ENCODE measurements at regions not wholly inside any gene's neighbourhood (a gene's known extent, or its start where the extent isn't known, plus 50 kb on each side); places are given as distances from the start of the nearest gene placed in this dataset.

- DNase-seq (ENCODE audit: low read depth) = no peak
Observed at GRCh38 chr5:87051502-87052113, 216.1 kb upstream of the RASA1 start.

DNA sequence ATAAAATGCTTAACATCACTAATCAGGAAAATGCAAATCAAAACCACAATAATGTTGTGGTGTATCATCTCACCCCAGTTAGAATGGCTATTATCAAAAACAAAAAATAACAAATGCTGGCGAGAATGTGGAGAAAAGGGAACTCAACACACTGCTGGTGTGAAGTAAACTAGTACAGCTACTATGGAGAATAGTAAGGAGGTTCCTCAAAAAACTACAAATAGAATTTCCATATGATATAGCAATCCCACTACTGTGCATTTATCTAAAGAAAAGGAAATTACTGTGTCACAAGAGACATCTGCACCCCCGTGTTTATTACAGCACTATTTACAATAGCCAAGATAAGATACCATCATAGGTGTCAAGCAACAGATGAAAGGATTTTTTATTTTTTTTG is 214.5 kb upstream of the RASA1 start:
- DNase-seq (ENCODE audit: low read depth) = no peak

- no peak for DNase-seq (ENCODE audit: low read depth)
Observed at GRCh38 chr5:87054821-87055220, 212.9 kb upstream of the RASA1 start.

DNA sequence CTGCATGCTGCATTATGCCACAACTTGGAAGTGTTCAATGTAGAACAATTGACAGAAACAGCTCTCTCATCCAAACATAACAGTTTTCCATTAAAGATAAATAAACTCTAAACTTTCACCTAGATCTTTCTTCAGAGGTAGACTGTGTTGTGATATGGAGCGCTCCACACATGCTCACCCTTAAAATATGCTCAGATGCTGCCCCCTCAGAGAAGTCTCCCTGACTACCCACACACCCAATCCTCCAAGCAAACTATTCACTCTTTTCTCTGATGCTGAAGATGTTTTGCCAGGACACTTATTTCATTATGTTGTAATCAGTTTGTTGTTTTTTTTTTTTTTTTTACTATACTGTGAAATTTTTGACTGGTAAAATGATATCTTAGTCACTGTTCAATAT is 206.6 kb upstream of the RASA1 start:
- DNase-seq (ENCODE audit: low read depth) = no peak

GRCh38 chr5:87069311-87069710 is 198.4 kb upstream of the RASA1 start:
- no peak for DNase-seq (ENCODE audit: low read depth)

DNA sequence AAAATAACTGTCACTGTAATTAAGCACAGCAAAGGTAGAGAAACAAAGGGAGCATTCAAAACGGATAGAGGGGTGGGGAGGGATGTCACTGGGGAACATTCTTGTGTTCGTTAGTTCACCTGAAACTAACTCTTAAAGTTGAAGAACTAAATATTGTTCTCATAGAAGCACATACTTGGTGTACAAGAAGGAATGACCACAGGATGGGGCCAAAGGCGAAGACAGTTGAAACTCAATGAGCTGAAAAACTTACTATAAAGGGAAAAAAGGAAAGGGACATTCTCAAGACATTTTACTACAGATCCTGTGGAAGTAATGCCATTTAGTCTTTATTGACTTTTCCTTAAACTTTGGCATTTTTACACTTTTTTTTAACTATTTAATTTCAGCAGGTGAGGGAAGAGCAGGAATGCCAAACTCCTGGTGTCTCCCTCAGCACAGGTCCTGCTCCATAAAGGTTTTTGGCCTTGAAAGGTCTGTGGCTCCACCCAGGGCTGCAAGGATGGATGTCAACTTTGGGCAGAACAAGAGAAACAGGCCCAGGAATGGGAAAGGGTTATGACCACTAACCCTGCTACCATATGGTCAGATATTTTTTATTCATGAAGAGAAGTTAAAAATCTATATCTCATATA is 197.6 kb upstream of the RASA1 start:
- DNase-seq (ENCODE audit: low read depth) = peak; percentile 81

DNA sequence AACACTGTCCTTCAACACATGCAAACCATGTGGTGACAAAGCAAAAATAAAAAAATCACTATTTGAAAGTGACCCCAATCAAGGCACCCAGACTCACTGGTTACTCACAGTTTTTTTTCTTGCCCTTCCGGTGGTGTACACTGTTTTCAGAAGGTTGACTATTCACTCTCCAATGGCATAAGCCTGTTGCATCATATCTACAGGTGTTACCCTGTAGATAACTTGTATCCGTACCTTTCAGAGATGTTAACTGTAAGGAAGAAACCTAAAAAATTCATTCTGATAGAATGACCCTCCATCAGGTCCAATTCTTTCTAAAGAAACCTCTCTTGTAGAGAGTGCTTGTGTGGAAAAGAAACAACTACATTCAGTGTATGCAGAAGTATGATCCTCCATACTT is 193.6 kb upstream of the RASA1 start:
- no peak for DNase-seq (ENCODE audit: low read depth)

- DNase-seq (ENCODE audit: low read depth) = no peak
Observed at GRCh38 chr5:87074934-87075541, 192.6 kb upstream of the RASA1 start.

- no peak for DNase-seq (ENCODE audit: low read depth)
Observed at GRCh38 chr5:87076411-87076810, 191.3 kb upstream of the RASA1 start.

DNA sequence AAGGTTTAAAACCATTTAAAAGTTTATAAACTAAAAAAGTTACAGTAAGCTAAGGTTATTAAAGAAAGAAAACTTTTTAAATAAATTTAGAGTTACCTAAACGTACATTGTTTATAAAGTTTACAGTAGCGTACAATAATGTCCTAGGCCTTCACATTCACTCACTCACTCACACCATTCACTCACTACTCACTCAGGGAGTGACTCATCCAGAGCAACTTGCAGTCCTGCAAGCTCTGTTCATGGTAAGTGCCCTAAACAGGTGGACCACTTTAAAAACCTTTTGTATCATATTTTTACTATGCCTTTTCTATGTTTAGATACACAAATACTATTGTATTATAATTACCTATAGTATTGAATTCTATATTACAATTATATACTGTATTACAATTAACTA is 190.8 kb upstream of the RASA1 start:
- peak; percentile 70 for DNase-seq (ENCODE audit: low read depth)

- DNase-seq (ENCODE audit: low read depth) = no peak
Observed at GRCh38 chr5:87079219-87079618, 188.5 kb upstream of the RASA1 start.

- no peak for DNase-seq (ENCODE audit: low read depth)
Observed at GRCh38 chr5:87081016-87081415, 186.7 kb upstream of the RASA1 start.

DNA sequence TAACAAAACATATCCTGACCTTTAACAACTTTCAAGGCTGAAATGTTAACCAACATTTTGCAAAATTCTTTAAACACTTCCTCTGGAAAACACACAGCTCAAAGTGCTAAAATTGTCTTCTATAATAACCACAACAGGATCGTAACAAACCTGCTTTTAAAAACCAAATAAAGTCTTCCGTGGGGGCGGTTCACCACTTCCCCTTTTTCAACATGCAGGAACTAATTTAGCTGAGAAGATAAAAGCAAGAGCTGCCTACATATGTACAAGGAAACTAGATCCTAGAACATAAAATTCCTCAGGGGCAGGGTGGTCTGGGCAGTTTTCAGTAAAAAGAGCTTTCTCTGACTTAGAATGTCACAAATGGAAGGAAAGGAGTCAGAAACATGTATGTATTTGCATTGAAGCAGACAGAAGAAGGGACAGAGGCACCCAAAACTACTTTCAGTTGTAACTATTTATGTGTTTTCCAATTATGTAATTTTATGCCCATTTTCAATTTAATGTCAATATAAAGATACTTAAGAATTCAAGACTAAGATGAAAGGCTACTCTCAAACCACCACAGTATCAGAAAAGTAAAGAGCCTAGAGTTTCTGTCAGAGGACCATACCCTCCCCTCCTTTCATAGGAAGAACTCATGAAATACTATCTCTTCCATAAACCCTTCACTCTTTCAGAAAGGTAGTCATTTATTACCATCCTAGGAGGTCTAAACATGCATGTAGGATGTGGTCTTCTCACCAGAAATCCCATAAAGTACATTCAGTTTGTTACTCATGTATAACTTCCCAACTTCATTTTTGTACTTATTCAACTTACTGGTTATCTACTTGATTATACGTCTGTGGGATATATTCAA is 185.9 kb upstream of the RASA1 start:
- DNase-seq (ENCODE audit: low read depth) = no peak

DNA sequence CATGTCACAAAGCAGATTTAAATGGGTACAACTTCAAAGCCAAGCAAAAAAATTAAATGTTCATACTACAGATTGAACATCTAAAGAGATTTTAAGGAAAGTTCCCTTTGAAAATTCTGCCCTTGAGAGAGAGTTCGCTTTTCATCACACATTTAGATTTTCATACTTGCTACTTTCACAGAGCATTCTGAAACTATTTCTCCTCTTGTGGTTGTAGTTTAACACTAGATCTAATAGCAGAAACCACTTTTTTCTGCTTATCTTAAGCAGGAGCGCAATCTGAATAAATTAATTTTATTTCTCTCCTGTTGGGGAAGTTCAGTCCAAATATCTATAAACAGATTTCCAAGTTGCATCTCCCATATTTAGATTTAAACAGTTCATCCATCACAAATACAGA is 173.3 kb upstream of the RASA1 start:
- DNase-seq (ENCODE audit: low read depth) = no peak

DNA sequence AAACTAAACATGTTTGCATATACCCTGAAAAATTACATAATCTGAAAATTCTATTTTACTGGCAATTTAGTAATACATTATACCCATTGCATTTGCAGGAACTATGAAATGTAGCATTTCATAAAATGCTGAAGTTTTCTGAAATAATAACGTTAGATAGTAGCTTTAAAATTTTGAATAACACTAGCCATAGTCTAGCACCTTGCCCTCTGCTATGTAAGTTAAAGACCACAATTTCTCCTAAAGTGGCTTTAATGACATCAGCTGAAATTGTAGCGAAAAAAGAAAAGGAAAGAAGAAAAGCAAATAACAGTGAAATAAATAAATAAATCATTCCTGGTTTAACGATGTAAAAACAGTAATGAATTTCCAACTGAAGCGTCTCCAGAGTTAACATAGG is 172.8 kb upstream of the RASA1 start:
- DNase-seq (ENCODE audit: low read depth) = no peak

GRCh38 chr5:87095787-87096186 is 171.9 kb upstream of the RASA1 start:
- DNase-seq (ENCODE audit: low read depth) = no peak

DNA sequence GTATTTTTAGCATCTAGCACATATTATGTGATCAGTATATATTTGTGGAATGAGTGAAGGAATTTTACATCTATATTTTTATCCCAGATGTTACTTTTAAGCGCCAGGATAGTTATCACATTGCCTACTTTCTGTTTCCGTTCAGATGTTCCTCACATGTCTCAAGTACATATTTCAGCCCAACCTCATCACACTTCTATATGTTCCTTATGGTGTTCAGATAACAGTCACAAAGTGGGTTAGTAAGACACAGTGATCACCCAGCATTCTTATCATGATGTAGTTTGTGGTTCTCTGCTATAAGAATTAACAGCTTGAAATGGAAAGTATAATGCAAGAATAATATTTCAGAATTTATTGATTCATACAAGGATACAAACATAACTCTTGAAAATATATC is 170.0 kb upstream of the RASA1 start:
- no peak for DNase-seq (ENCODE audit: low read depth)

GRCh38 chr5:87099291-87099839 is 168.3 kb upstream of the RASA1 start:
- DNase-seq (ENCODE audit: low read depth) = no peak

DNA sequence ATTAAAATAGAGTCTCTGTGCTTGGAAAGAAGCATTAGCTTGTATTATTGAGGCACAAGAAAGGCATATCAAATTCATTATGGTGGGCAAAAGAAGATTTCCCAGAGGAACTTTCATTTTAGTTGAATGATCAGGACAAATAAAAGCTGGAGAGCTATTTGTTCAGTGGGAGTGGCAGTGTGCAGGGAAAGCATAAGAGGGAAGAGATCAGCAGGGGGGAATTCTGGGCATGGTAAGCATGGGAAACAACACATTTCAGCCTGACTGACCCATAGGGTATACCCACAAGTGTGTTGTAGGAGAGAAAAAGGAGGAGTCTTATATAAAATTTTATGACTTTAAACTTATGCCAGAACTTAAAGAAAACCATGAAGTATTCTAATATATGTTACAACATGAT is 167.7 kb upstream of the RASA1 start:
- no peak for DNase-seq (ENCODE audit: low read depth)

GRCh38 chr5:87101321-87101720 is 166.4 kb upstream of the RASA1 start:
- no peak for DNase-seq (ENCODE audit: low read depth)

GRCh38 chr5:87102841-87103240 is 164.8 kb upstream of the RASA1 start:
- no peak for DNase-seq (ENCODE audit: low read depth)

- DNase-seq (ENCODE audit: low read depth) = no peak
Observed at GRCh38 chr5:87103616-87104287, 163.9 kb upstream of the RASA1 start.

All from ELR (cell line).